NCI-H2029 (cell line): ENCODE measurements at regions not wholly inside any gene's neighbourhood (a gene's known extent, or its start where the extent isn't known, plus 50 kb on each side); places are given as distances from the start of the nearest gene placed in this dataset.

Source experiments
- DNase-seq: peaks from one replicate; lab custom pipeline; 2025; lab: John Stamatoyannopoulos, UW

DNA sequence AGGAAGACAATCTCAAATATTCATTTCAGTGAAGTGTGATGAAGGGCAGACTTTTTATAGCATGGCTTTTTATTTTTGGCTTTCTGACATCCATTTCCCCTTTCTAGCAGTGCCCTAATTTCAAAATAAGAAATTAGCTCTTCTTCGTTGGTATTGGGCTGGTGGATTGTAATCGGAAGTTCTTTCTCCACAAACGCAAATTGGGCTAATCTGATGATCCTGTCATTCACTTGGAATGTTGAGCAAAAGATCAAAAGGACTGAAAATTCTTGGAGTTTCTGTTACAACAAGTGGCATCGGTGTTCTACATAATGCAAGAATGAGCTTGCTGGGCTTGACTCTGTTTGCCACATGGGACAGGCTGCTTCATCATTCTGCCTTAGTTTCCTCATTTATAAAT is 1182.8 kb downstream of the FLRT2 start:
- DNase-seq, result no peak

DNA sequence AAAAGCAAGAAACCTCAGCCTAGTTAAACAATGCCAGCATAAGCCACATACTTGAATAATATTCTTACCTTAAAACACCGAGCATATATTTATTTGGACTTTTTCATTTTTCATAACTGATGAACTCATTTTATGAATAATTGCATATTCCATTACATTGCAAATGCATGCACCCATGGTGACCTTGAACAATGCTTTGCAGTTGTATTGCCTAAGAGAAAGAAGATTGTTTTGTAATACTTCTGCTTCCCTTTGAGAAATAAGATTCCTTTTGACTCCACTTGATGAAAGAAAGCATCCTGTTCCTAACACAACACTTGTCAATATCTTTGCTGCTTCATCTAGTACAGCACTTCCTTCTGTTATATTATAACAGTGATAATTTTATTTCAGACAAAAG is 1182.2 kb downstream of the FLRT2 start:
- no peak for DNase-seq

DNA sequence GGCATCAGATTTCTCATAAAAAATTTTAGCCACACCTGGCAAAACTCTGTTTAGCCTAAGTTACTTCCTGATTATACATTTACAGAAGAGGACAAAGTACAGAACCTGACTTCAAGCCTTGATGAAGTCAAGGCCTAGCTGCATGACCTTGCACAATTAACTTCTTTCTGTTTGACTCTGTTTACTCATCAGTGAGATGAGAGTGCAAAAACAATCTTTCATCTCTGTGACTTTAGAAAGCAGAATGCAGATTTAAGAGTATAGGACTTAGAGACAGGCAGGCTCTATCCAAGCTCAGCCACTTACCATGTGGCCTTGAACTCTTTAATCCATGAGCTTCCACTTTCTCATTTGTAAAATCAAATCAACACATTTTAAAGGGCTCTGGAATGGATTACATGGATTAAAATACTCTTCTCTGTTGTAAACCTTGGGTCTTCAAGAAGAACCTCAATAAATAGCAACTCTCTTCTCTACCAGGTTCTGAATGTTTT is 1178.9 kb downstream of the FLRT2 start:
- DNase-seq, result no peak

DNA sequence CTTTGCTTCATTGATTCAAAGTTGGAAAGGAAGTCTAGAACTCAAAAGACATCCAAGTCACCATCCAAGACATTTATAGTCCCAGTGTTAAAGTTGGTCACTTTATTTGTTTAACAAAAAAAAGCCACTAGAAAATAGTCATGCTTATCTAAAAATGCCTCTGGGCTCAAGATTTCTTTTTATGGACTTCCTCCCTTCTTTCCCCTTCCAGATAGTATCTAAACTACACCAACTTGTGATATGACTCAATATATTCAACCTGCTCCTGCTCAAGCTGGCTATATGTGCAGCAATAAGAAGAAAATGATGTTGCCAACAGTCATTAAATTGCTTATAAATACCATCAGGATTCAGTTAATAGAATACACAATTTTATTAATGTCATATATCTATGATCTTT is 1177.1 kb downstream of the FLRT2 start:
- no peak for DNase-seq

GRCh38 chr14:86683561-86683960 is 1153.6 kb downstream of the FLRT2 start:
- DNase-seq, result no peak

DNA sequence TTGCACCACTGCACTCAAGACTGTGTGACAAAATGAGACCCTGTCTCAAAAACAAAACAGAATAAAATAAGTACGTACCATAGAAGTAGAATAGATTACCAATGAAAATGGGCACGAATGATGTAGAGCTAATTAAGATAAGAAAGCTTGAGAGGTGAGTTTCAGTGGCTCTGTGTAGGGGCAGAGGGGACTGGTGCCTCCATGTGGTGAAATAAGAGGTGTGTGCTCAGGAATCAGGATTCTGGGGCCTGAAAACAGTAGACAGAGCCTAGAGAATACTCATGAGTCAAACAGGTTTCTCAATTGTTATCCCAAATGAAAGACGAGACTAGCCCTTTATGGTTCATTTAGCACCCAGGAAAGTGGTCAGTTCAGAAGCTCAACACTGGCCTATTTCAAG is 1145.1 kb downstream of the FLRT2 start:
- no peak for DNase-seq

DNA sequence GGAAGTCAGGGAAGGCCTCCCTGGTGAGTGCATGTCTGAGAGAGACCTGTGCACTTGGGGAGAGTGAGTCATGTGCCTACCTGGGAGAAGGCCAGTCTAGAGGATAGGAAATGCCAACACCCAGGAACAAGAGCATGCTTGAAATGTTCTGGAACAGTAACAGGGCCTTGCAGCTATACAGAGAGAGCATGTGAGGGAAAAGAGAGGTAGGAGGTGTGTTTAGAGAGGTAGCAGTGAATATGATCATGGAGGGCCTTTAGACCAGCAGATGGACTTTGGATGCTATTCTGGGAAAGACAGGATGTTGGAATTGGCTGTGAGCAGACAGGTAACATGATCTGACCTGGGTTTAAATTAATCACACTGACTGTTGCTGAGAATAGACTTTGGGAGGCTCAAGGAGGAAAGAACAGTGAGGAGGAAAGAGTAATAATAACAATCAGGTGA is 1143.6 kb downstream of the FLRT2 start:
- no peak for DNase-seq

- DNase-seq, result no peak
Measured at GRCh38 chr14:86672080-86672479, 1142.1 kb downstream of the FLRT2 start.

DNA sequence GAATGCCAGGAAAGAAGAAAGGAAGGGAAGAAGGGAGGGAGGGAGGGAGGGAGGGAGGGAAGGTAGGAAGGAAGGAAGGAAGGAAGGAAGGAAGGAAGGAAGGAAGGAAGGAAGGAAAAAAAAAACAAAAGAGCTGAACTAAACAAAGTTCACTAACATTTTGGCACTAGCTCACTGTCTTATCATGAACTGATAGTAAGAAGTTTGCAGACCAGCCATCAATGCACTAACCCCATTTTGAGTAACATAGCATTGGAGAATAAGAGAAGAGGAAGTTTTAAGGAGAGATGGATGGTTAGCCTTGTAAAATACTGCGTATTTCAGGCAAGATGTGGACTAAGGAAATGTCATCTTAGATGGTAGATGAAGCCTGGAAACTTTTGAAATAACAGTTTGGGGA is 1136.0 kb downstream of the FLRT2 start:
- no peak for DNase-seq

GRCh38 chr14:86662334-86662733 is 1132.4 kb downstream of the FLRT2 start:
- DNase-seq, result no peak

- no peak for DNase-seq
Measured at GRCh38 chr14:86654558-86655184, 1124.7 kb downstream of the FLRT2 start.

DNA sequence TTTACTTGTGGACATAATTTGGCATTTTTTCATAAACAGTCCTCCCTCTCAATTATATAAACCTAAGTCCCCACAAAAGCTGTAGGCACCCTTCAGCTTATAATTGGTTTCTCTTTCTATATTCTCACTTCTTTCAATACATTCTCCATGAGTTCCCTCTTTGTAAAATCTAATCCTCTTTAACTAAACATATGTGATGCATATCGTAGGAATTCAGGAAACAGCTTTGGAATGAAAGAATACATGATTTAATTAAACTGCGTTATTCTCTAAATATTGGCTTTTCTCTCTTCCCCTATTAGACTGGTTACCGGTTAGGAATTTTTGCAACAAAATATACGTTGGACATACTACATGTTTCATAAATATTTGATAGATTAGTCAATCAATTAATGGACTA is 1122.6 kb downstream of the FLRT2 start:
- DNase-seq, result no peak

DNA sequence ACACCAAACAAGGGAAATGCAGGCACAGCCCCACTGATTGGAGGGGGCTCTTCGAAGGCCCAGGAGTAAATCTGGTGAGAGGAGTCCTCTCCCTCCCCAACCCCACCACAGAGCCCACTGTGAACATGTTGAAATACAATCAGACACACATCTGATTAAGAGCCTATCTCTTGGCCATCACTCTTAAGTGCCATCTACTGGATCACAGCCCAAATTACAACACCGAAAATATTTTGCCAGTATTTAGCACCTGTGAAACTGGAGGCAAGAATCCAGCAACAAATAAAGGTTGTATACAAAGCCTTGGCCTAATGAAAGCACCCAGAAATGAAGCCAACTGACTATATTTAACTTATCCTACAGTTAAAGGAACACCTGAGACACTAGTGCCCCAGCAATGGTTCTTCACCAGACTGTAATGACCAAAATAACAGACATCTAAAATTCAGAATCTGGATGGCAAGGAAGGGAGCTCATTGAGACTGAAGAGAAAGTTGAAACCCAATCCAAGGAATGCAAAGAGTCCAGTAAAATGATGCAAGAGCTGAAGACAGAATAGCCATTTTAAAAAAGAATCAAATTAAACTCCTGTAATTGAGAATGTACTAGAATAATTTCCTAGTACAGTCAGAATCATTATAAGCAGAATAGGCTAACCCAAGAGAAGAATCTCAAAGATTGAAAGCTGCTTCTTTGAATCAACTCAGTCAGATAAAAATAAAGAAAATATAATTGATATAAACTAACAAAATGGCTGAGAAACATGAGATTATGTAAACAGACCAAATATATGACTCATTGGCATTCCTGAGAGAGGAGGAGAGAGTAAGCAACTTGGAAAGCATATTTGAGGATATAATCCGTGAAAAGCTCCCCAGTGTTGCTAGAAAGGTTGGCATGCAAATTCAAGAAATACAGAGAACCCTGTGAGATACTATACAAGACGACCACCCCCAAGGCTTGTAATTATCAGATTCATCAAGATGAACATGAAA is 1117.0 kb downstream of the FLRT2 start:
- DNase-seq, result no peak

GRCh38 chr14:86646125-86646524 is 1116.2 kb downstream of the FLRT2 start:
- no peak for DNase-seq

- no peak for DNase-seq
Measured at GRCh38 chr14:86641310-86641709, 1111.4 kb downstream of the FLRT2 start.

GRCh38 chr14:86640288-86640687 is 1110.3 kb downstream of the FLRT2 start:
- DNase-seq, result no peak

- DNase-seq, result no peak
Measured at GRCh38 chr14:86639666-86640065, 1109.7 kb downstream of the FLRT2 start.

GRCh38 chr14:86639146-86639545 is 1109.2 kb downstream of the FLRT2 start:
- DNase-seq, result no peak

GRCh38 chr14:86627080-86627479 is 1097.1 kb downstream of the FLRT2 start:
- DNase-seq, result no peak

DNA sequence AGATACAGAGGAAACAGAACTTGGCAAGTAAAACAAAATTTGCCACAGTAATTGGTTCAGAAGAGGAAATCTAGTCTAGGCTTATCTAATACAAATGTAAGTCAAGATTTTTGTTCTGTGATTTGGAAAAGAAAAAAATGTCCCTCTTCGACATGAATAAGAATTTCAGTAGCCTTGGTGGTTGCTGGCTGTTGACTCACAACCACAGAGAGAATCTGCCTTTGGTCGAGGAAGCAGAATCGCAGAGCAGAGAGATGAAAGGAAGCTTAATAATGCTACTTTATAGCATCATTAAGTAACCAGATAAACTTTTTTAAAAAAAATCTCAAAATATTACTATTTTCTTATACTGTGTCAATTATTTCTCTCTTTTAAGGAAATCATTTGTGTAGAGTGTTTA is 1096.6 kb downstream of the FLRT2 start:
- DNase-seq, result no peak

DNA sequence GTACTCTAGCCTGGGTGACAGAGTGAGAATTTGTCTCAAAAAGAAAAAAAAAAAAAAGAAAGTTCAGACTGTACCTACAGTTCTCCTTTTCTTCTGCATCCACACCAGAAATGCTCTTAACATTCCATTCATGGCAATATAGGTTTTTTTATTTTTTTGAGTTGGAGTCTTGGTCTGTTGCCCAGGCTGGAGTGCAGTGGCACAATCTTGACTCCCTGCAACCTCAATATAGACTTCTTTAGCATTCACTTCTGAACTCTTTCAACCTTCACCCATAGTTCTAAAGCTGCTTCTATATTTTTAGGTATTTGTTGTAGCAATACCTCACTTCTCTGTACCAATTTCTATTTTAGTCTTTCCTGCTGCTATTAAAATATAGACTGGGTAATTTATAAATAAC is 1095.7 kb downstream of the FLRT2 start:
- DNase-seq, result no peak

DNA sequence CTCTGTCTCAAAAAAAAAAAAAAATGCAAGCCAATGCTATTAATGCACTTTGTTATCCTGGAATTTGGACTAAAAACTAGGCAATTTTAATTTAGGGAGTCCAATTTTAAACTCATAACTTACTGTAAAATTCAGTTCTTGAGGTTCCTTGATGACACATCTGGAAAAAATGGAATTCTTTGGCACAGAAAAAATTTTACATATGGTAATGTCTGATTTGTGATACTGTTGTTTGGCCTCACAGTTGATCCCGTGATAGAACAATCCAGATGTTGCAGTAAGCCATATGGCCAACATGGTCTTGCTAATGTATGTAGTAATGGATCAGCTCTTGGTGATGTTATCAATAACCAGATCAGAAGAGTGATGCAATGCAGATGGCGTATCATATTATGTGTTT is 1089.8 kb downstream of the FLRT2 start:
- no peak for DNase-seq

DNA sequence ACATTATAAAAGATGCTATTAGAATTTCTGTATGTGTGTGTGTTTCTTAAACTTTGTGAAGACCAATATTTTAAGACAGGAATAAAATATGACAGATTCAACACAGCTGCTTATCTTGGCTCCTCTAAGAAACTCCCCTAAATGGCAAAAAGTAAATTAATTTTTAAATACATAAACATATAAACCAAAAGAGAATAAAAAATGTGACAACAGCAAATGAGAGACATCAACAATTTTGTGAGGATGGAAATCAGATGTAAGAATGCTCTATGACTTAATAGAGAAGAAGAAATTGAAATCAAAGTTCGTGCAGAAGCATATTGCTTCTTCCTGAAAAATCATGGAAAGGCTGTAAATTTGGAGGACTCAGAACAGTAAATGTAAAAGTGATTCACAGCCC is 1083.8 kb downstream of the FLRT2 start:
- DNase-seq, result no peak
